Motor neuron (in vitro differentiated cells): ENCODE measurements at regions not wholly inside any gene's neighbourhood (a gene's known extent, or its start where the extent isn't known, plus 50 kb on each side); places are given as distances from the start of the nearest gene placed in this dataset.
"Not testable (repeated sequence)": the region's sequence is repeated elsewhere in the genome, so short reads cannot be mapped to it uniquely, and the experiment has no call there.

Experiments used
- ATAC-seq, 8 experiments: fragments of 200-7000 bp; cut with Tn5 transposase; replicated peaks in 6 of 8; 2 replicates each; pipeline ENCODE4 v1.8.0; 2021; ENCODE audit warnings: mild to moderate bottlenecking in 8 of 8, moderate library complexity in 8 of 8
- H3K27ac ChIP-seq, 2 donors: fragments of 250-450 bp; sonication (Bioruptor Pico); 2 replicates each; pipeline ENCODE4 v1.9.0; 2021; ENCODE audit warnings: antibody characterized with exemption in 2 of 2, mild to moderate bottlenecking in 2 of 2, moderate library complexity in 1 of 2
- H3K4me1 ChIP-seq, 2 donors: fragments of 250-450 bp; sonication (Bioruptor Pico); replicated peaks in 1 of 2; 2 replicates each; pipeline ENCODE4 v1.6.1; 2021; ENCODE audit warnings: antibody characterized with exemption in 2 of 2, mild to moderate bottlenecking in 2 of 2, moderate library complexity in 1 of 2
- H3K4me3 ChIP-seq, 5 donors: fragments of 250-450 bp; sonication (Bioruptor Pico); 2 replicates each; pipeline ENCODE4 v1.9.0; 2021; ENCODE audit warnings: antibody characterized with exemption in 5 of 5, mild to moderate bottlenecking in 5 of 5, moderate library complexity in 4 of 5
- WGBS, 10 experiments: fragments of 450-650 bp; shearing (Covaris generic); methylation state at CpG; one replicate each; pipeline ENCODE4 v1.0.0; 2022; 5-methylcytosine and 5-hydroxymethylcytosine counted together
- in situ Hi-C, 9 experiments: fragments of 400-800 bp; cut with MboI; loops; one replicate each; pipeline ENCODE4 v1.15.0; 2021; ENCODE audit warnings: low sequenced_read_pairs in 9 of 9, low pct_unique_long_range_greater_than_20kb in 2 of 9; ENCODE audit not compliant: unreplicated experiment in 9 of 9

DNA sequence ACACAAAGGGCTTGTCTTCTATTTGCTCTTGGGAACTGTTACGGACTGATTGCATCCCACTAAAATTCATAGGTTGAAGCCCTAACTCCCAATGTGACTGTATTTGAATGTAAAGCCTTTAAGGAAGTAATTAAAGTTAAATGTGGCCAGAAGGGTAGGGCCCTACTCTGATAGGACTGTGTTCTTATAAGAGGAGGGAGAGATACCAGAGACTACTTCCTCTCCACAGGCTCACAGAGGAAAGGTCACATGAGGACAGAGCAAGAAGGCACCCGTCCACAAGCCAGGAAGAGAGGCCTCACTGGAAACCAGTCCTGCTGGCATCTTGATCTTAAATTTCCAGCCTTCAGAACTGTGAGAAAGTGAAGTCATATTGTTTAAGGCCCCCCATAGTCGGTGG, 211.9 kb downstream of the CDH26 start:
- ATAC-seq, result no peak
- Histone ChIP-seq H3K4me1 (peaks cover 0 to 4% of the 10 kb centered on the region in 2 donors), H3K27ac (no peak overlapping the region), H3K4me3 (no peak overlapping the region)
- 6 to 100% (median 85%) methylated on average over 1 to 3 of the region's 3 CpGs; no CpG with 5 or more reads in 1 of the 10 experiments for WGBS, 10 experiments
- in situ Hi-C loops, result no loop called here

DNA sequence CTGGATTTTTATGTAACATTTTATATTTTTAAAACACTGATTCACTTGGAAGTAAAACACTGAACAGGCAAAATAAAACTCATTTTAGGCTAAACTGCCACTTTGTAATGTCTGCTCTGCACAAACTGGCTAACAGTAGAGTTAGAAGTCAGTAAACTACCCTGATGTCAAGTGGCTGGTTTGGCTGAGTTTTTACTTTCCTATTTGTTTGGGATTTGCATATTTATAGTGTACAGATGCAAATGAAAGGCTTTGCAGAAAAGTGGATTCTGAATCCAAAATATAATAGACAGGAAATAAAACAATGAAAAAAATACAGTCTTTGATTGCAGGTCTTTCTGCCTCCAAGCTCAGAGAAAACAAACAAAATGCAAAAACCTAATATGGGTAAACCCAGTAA, 213.1 kb downstream of the CDH26 start:
- no peak overlapping the region for H3K27ac ChIP-seq
- no peak overlapping the region for H3K4me3 ChIP-seq
- H3K4me1 ChIP-seq, result peaks cover 0 to 4% of the 10 kb centered on the region in 2 donors
- peak in 3 of 8 experiments; percentile 16 to 73 (median 70) for ATAC-seq
- in situ Hi-C loops, result no loop called here

DNA sequence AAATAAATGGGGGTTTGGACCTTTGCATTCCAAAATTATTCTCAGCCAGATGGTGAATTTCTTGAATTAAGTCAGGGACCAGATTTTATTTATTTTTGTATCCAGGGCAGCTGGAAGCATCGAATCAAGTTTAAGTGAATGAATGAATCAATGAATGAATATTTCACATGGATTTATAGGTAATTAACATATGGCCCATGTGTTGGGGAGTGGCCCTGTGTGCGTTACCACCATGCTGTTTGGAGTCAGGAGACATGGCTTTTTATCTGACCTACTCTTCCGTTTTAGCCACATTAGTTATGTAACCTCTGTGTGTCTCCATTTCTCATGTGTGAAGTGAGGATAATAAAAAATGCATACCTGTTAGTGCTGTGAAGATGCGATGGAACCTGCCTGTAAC, 213.5 kb downstream of the CDH26 start:
- no peak overlapping the region for H3K27ac ChIP-seq
- 0 to 93% (median 63%) methylated on average over 1 to 4 of the region's 4 CpGs for WGBS, 10 experiments
- H3K4me1 ChIP-seq, result peaks cover 0 to 4% of the 10 kb centered on the region in 2 donors
- H3K4me3 ChIP-seq, result no peak overlapping the region
- in situ Hi-C loops, result no loop called here
- ATAC-seq, result peak in 3 of 8 experiments; percentile 16 to 75 (median 64)

DNA sequence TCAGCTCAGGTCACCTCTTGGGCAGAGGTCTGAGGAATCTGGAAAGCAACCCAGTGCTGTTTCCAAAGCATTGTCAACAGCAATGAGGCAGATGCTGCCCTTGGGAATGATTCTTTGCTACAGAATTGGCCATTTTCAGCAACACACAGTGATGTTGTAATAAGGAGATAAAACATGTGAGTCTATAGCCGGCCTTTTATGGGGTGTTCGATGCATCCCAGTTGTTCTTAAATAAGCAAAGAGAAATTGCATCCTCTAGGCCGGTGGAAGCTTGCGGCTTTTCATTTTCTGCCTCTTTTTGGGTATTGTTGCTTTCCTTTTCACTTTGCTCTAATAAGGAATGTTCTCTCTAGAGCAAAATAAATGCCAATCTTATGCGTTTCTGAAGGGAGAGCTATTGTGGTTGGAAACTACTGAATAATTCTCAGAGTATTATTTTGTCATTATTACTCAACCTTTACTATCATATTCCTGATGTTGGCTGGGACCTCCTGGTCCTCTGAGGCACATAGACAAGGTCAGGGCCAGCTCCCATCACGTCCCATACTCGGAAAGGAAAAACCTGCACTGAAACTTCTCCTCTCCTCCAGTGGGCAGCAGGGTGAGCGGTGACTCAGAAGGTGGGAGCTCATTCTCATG, 214.2 kb downstream of the CDH26 start:
- H3K4me1 ChIP-seq, result peaks cover 0 to 4% of the 10 kb centered on the region in 2 donors
- no peak overlapping the region for H3K4me3 ChIP-seq
- 10 to 93% (median 77%) methylated on average over 2 to 8 of the region's 8 CpGs; no CpG with 5 or more reads in 1 of the 10 experiments for WGBS, 10 experiments
- ATAC-seq, result no peak
- in situ Hi-C loops, result no loop called here
- H3K27ac ChIP-seq, result no peak overlapping the region

DNA sequence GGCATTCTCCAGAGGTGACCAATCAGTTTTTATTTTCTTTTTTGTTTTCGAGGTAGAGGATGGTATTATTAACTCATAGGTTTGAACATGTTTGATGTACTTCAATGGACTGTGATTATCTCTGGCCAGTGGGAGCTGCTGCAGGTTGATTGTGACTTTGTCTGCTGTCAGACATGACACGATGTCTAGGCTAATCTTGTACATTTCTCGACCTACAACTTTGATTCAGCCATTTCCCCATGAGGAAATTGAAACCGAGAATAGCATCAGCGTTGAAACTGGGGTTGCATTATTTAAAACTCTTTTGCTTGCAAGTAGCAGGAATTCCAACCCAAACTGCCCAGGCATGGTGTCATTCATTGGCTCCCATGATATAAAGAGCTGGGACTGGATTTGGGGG, 218.9 kb downstream of the CDH26 start:
- no peak for ATAC-seq
- in situ Hi-C loops, result no loop called here
- 13 to 90% (median 45%) methylated on average over 1 to 5 of the region's 5 CpGs; no CpG with 5 or more reads in 2 of the 10 experiments for WGBS, 10 experiments
- no peak overlapping the region for H3K27ac ChIP-seq
- H3K4me3 ChIP-seq, result no peak overlapping the region
- peaks cover 0 to under 1% of the 10 kb centered on the region in 2 donors for H3K4me1 ChIP-seq

DNA sequence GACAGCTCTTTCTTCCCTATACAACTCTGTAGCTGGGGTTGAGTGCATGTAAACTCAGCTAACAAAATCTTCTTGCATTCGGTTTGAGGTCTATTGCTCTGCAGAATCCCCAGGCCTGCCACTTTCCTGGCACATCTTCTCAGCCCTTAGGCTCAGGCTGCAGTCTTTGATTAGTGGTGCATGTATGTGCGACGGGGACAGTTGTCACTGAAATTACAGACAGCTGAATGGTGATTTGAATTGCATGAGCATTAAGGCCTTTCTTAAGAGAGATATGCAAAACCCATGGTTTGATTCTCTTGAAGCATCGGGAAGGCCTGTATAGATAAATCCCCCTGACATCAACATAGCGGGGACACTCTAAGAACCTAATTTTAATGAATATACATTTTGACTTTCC, 222.8 kb downstream of the CDH26 start:
- WGBS, 10 experiments, result 6 to 92% (median 79%) methylated on average over 2 to 5 of the region's 5 CpGs; no CpG with 5 or more reads in 1 of the 10 experiments
- no peak overlapping the region for H3K4me3 ChIP-seq
- H3K27ac ChIP-seq, result no peak overlapping the region
- in situ Hi-C loops, result no loop called here
- no peak for ATAC-seq
- H3K4me1 ChIP-seq, result no peaks in the 10 kb centered on the region

DNA sequence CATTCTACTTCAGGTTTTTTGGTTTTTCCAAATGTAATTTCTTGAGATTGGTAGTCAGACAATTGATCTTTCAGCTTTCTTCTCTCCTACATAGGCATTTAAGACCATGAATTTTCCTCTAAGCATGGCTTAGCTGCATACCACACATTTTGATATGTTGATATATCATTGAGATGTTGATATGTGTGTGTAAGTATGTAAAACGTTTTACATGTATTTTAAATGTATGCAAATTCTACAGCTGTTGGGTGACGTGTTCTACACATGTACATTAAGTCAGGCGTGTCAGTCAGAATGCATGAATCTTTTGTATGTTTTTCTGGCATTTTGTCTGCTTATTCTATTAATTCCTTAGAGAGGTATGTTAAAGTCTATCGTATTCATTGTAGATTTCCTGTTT, 228.2 kb downstream of the CDH26 start:
- H3K4me1 ChIP-seq, result no peaks in the 10 kb centered on the region
- 5 to 79% (median 63%) methylated on average over 2 to 4 of the region's 4 CpGs; no CpG with 5 or more reads in 1 of the 10 experiments for WGBS, 10 experiments
- no peak overlapping the region for H3K27ac ChIP-seq
- in situ Hi-C loops, result no loop called here
- H3K4me3 ChIP-seq, result no peak overlapping the region
- peak in 2 of 8 experiments; percentile 27 to 92 for ATAC-seq

DNA sequence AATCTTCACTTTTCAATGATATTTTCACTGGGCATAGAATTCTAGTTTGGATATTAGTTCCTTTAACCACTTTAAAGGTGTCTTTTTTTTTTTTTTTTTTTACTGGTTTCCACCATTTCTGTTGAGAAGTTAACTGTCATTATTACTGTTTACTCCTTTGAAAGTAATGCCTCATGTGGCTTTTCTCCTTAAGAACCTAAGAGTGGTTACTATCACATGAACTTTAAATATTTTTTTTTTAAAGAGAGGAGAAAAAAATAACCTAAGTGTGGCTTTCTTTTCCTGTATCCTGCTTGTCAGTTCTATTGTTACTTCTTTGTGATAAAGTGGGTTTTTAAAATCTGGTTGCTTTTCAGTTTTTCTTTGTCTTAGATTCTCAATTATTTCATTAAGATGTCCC, 229.5 kb downstream of the CDH26 start:
- in situ Hi-C loops, result no loop called here
- Histone ChIP-seq H3K4me3 (no peak overlapping the region), H3K27ac (no peak overlapping the region), H3K4me1 (no peaks in the 10 kb centered on the region)
- no peak for ATAC-seq

DNA sequence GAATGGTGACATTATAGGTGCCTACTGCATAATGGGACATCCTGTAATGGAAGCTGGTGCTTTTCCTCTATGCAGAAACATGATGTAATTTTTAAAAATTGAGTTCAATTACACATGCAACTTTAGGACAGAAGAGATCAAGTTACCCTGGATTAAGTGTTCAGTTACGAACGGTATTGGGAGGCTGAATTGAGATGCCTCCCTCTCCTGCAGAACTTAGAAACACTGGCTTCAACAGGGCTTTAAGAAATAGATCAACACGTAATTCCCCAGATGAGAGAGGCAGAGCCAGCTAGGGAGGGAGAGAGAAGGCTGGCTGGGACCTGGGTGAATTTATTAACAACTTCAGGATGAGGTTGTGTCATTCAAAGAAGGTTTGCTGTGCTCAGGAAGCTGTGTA, 232.8 kb downstream of the CDH26 start:
- WGBS, 10 experiments, result 14 to 100% (median 67%) methylated on average over 1 to 3 of the region's 3 CpGs; no CpG with 5 or more reads in 3 of the 10 experiments
- Histone ChIP-seq H3K4me1 (no peaks in the 10 kb centered on the region), H3K27ac (no peak overlapping the region), H3K4me3 (no peak overlapping the region)
- in situ Hi-C loops, result no loop called here
- ATAC-seq, result peak in 1 of 8 experiments; percentile 21

DNA sequence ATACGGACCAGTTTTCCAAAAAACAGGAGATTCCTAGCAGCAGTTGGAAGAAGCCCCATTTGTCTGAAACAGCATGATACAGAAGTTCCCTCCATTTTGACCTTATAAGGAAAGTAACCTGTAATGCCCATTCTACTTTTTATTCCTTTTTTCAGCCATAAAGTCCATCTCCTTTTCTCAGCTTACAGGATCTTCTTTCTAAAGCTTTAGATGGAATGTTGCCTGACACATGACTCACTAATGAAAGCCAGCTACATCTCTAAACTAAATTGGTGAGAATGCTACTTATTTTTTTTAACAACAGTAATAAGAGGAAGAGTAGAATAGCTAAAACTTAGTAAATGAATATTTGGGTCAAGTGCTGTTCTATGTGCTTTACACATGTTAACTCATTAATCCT, 234.1 kb downstream of the CDH26 start:
- 10 to 64% (median 49%) methylated on average over 1 of the region's 1 CpG; no CpG with 5 or more reads in 6 of the 10 experiments for WGBS, 10 experiments
- no peak overlapping the region for H3K27ac ChIP-seq
- no peak for ATAC-seq
- H3K4me1 ChIP-seq, result no peaks in the 10 kb centered on the region
- in situ Hi-C loops, result no loop called here
- H3K4me3 ChIP-seq, result no peak overlapping the region

DNA sequence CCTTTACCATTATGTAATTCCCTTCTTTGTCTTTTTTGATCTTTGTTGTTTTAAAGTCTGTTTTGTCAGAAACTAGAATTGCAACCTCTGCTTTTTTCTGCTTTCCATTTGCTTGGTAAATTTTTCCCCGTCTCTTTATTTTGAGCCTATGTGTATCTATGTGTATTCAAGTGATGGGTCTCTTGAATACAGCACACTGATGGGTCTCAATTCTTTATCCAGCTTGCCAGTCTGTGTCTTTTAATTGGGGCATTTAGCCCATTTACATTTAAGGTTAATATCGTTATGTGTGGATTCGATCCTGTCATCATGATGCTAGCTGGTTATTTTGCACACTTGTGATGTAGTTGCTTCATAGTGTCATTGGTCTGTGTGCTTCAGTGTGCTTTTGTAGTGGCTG, 240.9 kb downstream of the CDH26 start:
- H3K4me1 ChIP-seq, H3K4me3 ChIP-seq, in situ Hi-C loops, H3K27ac ChIP-seq, ATAC-seq: not testable (repeated sequence)
- 0 to 100% (median 80%) methylated on average over 1 to 3 of the region's 3 CpGs; no CpG with 5 or more reads in 1 of the 10 experiments for WGBS, 10 experiments

DNA sequence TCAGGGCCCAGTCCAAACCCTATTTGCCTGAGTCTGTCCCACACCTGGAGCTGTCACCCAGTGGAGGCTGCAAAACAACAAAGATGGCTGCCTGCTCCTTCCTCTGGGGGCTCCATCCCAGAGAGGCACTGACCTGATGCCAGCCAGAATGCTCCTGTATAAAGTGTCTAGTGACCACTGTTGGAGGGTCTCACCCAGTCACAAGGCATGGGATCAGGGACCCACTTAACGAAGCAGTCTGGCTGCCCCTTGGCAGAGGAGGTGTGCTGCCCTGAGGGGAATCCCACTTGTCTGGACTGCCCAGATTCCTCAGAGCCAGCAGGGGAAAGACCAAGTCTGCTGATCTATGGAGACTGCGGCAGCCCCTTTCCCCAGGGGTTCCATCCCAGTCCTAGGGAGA, 241.6 kb downstream of the CDH26 start:
- 0 to 100% (median 20%) methylated on average over 1 of the region's 2 CpGs; no CpG with 5 or more reads in 7 of the 10 experiments for WGBS, 10 experiments
- Histone ChIP-seq H3K27ac (no peak overlapping the region), H3K4me3 (no peak overlapping the region), H3K4me1 (no peaks in the 10 kb centered on the region)
- no peak for ATAC-seq
- in situ Hi-C loops, result loop anchor here in 3 of 9 experiments (25.0 kb wide), 4 partner anchors 637 to 1687 kb away; no protein-coding TSS in a partner anchor

DNA sequence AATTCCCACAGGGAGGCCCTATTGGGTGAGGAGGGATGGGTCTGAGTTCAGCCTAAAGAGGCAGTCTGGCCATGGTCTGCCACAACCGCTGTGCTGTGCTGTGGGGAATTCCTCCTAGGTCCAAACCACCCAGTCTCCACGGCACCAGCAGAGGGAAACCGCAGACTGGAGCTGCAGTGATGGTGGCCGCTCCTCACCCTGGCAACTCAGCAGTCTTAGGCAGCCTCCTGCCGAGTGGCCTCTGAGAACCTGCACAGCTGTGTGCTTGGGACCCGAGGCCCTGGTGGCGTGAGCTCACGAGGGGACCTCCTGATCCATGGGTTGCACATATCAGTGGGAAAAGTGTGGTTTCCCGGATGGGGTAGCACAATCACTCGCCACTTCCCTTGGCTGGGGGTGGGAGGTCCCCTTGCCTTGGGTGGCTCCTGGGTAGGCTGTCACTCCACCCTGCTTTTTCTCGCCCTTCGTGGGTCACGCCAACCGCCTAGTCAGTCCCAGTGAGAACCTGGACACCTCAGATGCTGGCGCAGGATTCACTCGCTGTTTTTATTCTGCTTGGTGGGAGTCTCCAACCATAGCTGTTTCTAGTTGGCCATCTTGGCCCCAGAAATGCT, 242.2 kb downstream of the CDH26 start:
- H3K4me3 ChIP-seq, result no peak overlapping the region
- 60 to 89% (median 83%) methylated on average over 1 to 10 of the region's 16 CpGs; no CpG with 5 or more reads in 5 of the 10 experiments for WGBS, 10 experiments
- no peak for ATAC-seq
- in situ Hi-C loops, result loop anchor here in 3 of 9 experiments (25.0 kb wide), 4 partner anchors 637 to 1687 kb away; no protein-coding TSS in a partner anchor
- no peaks in the 10 kb centered on the region for H3K4me1 ChIP-seq
- H3K27ac ChIP-seq, result no peak overlapping the region
